ENCODE measurements at regions not wholly inside any gene's neighbourhood (a gene's known extent, or its start where the extent isn't known, plus 50 kb on each side); places are given as distances from the start of the nearest gene placed in this dataset.

DNA sequence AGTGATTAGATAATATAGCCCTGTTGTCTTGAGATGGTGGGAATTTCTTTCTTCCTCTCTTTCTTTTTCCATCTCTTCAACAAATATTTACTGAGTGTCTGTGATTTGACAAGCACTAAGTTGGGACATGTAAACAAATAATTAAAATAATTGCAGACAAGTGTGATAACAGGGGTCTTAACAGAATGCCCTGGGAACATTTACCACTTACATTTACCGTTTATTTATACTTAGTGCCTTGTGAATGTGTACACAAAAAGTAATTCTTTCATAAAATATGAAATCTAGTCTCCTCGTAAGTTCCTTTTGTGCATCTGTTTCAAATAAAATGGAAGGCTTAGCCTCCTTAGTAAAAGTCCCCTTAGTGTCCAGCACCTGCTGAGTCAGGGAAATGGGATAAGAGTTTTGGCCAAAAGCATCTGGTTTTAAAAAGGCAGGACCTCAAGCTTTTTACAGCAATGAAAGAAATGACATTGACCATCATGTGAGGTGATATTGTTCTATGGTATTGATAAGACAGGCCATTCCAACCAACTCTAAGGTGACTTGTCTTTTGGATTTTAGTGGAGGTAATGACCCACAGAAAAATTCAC, 188.2 kb downstream of the HS3ST3B1 start:
- no peaks in the 10 kb centered on the region for H3K9me3 ChIP-seq
- TF ChIP-seq, protein P1, sequence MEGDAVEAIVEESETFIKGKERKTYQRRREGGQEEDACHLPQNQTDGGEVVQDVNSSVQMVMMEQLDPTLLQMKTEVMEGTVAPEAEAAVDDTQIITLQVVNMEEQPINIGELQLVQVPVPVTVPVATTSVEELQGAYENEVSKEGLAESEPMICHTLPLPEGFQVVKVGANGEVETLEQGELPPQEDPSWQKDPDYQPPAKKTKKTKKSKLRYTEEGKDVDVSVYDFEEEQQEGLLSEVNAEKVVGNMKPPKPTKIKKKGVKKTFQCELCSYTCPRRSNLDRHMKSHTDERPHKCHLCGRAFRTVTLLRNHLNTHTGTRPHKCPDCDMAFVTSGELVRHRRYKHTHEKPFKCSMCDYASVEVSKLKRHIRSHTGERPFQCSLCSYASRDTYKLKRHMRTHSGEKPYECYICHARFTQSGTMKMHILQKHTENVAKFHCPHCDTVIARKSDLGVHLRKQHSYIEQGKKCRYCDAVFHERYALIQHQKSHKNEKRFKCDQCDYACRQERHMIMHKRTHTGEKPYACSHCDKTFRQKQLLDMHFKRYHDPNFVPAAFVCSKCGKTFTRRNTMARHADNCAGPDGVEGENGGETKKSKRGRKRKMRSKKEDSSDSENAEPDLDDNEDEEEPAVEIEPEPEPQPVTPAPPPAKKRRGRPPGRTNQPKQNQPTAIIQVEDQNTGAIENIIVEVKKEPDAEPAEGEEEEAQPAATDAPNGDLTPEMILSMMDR (IDR thresholded peaks at IDR 0.05): no peak
- ATAC-seq (no peak), DNase-seq (no peak)
- intact Hi-C loops (cut with DNase I): no loop called here
- H3K27me3 ChIP-seq: no peaks in the 10 kb centered on the region
- no peak overlapping the region for H3K27ac ChIP-seq
- no peaks in the 10 kb centered on the region for H3K4me1 ChIP-seq
- H3K36me3 ChIP-seq: no peaks in the 10 kb centered on the region
- no peak overlapping the region for H3K4me3 ChIP-seq

DNA sequence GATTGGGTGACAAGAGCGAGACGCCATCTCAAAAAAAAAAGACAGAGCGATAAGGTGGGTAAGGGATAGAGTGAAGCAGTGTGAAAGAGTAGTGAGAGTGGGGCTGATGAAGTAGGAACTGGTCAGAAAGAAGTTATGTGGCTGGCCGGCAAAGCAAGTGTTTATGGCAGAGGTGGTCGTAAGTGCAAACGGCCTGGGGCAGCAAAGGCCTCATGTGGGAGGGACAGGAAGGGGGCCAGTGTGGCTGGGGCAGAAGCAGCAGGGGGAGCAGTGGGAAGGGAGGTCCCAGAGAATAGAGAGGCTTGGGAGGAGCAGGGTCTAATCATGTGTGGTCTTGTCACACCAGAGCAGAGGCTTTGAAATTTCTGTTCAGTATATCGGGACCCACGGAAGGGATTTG, 186.2 kb downstream of the HS3ST3B1 start:
- no peak overlapping the region for H3K4me3 ChIP-seq
- DNase-seq (no peak), ATAC-seq (no peak)
- no peak overlapping the region for H3K27ac ChIP-seq
- no peaks in the 10 kb centered on the region for H3K9me3 ChIP-seq
- H3K36me3 ChIP-seq: no peaks in the 10 kb centered on the region
- H3K4me1 ChIP-seq: no peaks in the 10 kb centered on the region
- TF ChIP-seq, protein P1 (IDR thresholded peaks at IDR 0.05): no peak
- no peaks in the 10 kb centered on the region for H3K27me3 ChIP-seq
- intact Hi-C loops (cut with DNase I): no loop called here

DNA sequence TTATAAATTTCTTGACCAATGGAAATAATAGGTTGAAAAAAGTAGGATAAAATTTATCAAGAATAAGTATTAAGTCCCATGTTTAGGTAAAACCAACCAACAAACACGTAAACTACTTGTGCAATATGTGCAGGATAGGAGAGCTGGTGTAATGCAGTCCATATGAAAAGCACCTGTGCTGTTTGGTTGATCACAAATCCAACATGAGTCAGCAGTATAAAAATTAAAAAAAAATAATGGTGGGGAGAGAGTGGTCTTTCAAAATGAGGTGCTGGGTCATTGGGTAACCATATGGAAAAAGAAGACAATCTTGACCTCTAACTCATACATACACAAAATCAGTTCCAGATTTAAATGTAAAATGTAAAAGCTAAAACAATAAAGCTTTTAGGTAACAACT, 181.8 kb downstream of the HS3ST3B1 start:
- Histone ChIP-seq H3K27me3 (no peaks in the 10 kb centered on the region), H3K4me1 (no peaks in the 10 kb centered on the region), H3K9me3 (no peaks in the 10 kb centered on the region), H3K4me3 (no peak overlapping the region), H3K27ac (no peak overlapping the region), H3K36me3 (no peaks in the 10 kb centered on the region)
- DNase-seq (no peak), ATAC-seq (no peak)
- TF ChIP-seq, protein P1 (IDR thresholded peaks at IDR 0.05): no peak
- intact Hi-C loops (cut with DNase I): no loop called here

DNA sequence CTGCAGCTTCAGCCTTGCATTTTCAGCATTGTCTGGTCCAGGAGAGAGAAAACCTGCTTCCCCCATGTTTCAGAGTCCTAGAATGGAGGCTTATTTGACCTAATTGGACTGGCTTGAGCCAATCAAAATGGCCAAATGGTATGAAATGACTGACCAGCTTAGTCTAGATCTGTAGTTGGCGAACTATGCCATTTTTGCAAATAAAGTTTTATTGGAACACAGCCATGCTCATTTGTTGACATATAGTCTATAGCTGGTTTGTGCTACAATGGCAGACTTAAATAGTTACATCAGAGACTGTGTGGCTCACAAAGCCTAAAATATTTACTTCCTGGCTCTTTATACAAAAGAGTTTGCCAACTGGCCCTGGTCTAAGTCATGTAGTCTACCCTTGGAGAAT, 180.8 kb downstream of the HS3ST3B1 start:
- intact Hi-C loops (cut with DNase I): no loop called here
- TF ChIP-seq, protein P1 (IDR thresholded peaks at IDR 0.05): no peak
- Histone ChIP-seq H3K4me3 (no peak overlapping the region), H3K9me3 (no peaks in the 10 kb centered on the region), H3K36me3 (no peaks in the 10 kb centered on the region), H3K27me3 (no peaks in the 10 kb centered on the region), H3K27ac (no peak overlapping the region), H3K4me1 (no peaks in the 10 kb centered on the region)
- ATAC-seq: no peak
- no peak for DNase-seq

DNA sequence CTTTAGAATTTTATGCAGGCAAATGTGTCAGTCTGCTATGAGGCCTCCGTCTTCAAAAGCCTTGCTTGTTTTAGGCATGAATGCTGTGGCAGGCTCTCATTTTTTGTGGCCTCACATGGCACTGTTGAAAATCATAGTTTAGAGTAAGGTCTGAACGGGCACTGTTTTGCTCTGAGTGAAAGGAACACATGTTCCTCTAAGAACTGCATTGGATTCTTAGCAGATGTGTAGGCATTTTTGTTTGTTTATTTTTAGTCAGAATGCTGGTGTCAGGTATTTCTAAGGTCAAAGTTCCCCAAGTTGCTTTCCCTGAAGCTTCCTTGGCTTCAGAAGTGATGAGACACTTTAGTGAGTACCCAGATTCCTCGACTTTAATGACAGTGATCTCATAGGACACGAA, 173.7 kb downstream of the HS3ST3B1 start:
- no peak for ATAC-seq
- Histone ChIP-seq H3K4me3 (no peak overlapping the region), H3K9me3 (no peaks in the 10 kb centered on the region), H3K27ac (no peak overlapping the region), H3K4me1 (no peaks in the 10 kb centered on the region), H3K27me3 (no peaks in the 10 kb centered on the region), H3K36me3 (no peaks in the 10 kb centered on the region)
- intact Hi-C loops (cut with DNase I): no loop called here
- no peak for DNase-seq
- TF ChIP-seq, protein P1 (IDR thresholded peaks at IDR 0.05): no peak

DNA sequence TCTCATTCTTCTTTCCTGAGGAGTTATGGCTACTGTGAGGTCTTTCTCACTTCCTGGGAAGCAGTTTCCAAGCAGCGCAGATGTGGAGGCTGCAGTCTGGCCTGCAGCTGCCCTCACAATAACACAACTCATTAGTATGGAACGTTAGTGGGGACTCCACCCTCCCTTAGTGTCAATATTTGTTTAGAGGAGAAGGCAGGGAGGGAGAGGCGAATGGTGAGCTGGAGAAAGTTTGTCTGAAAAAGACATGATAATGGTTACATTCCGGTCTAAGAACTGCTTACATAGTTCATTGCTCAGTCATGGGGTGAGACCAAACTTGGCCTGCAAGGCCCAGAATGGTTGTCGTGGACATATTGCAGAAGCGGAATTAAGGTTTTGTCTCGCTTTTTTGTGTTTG, 170.2 kb downstream of the HS3ST3B1 start:
- peak; percentile 20 for ATAC-seq
- no peak for DNase-seq

More for the DNA sequence above, 170.2 kb downstream of the HS3ST3B1 start:
- Histone ChIP-seq H3K36me3 (no peaks in the 10 kb centered on the region), H3K27ac (no peak overlapping the region), H3K27me3 (no peaks in the 10 kb centered on the region), H3K9me3 (no peaks in the 10 kb centered on the region), H3K4me1 (no peaks in the 10 kb centered on the region), H3K4me3 (no peak overlapping the region)
- intact Hi-C loops (cut with DNase I): no loop called here
- TF ChIP-seq, protein P1 (IDR thresholded peaks at IDR 0.05): no peak

Measured in upper lobe of right lung (tissue), 1 donor.